ENCODE measurements at regions not wholly inside any gene's neighbourhood (a gene's known extent, or its start where the extent isn't known, plus 50 kb on each side); places are given as distances from the start of the nearest gene placed in this dataset.

DNA sequence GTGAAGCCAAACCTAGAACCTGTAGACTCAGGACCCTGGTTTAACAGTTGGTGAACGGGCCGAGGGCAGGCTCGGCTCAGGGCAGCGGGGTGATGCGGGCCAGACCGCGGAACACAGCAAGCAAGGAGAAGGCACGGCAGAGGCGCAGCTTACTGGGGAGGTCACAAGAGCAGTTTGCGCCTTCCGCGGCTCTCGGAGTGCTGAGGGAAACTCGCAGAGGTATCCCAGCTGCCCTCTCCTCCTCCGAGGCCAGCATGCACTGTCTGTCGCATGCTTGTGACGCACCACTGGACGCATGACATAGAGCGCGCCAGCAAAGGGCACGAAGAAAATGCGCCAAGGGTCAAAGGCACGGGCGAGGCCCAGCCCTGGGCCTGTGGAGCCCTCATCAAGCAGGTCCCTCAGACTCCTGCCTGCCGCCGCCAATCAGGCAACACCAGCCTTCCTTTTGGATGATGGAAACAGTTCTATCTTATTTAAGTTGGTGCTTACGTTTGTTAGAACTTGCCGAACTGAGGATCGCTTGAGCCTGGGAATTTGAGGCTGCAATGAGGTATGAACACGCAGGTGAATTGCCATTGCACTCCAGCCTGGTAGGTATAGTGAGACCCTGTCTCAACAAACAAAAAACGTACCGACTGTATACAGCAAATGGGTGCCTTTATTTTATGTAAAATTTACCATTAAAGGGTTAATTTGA is 574.3 kb upstream of the GHITM start:
- Histone ChIP-seq H3K27me3 (ENCODE audit: control insufficient read depth, insufficient read depth, low read length) (no peaks in the 10 kb centered on the region), H3K9me3 (ENCODE audit: control insufficient read depth, insufficient read depth, low read length) (peaks cover 35% of the 10 kb centered on the region), H3K4me3 (ENCODE audit: low read depth, low read length) (no peak overlapping the region), H3K27ac (ENCODE audit: low read depth, low read length) (no peak overlapping the region)
- DNase-seq (ENCODE audit: low read depth, low spot score) = no peak
- POLR2A ChIA-PET = no interaction called here
- CTCF ChIA-PET = no interaction called here
- TF ChIP-seq, protein P1, sequence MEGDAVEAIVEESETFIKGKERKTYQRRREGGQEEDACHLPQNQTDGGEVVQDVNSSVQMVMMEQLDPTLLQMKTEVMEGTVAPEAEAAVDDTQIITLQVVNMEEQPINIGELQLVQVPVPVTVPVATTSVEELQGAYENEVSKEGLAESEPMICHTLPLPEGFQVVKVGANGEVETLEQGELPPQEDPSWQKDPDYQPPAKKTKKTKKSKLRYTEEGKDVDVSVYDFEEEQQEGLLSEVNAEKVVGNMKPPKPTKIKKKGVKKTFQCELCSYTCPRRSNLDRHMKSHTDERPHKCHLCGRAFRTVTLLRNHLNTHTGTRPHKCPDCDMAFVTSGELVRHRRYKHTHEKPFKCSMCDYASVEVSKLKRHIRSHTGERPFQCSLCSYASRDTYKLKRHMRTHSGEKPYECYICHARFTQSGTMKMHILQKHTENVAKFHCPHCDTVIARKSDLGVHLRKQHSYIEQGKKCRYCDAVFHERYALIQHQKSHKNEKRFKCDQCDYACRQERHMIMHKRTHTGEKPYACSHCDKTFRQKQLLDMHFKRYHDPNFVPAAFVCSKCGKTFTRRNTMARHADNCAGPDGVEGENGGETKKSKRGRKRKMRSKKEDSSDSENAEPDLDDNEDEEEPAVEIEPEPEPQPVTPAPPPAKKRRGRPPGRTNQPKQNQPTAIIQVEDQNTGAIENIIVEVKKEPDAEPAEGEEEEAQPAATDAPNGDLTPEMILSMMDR (IDR thresholded peaks at IDR 0.05; ENCODE audit: low read depth, low read length) = no peak

- POLR2A ChIA-PET = no interaction called here
- CTCF ChIA-PET = no interaction called here
- TF ChIP-seq, protein P1 (IDR thresholded peaks at IDR 0.05; ENCODE audit: low read depth, low read length) = no peak
- no peaks in the 10 kb centered on the region for H3K27me3 ChIP-seq (ENCODE audit: control insufficient read depth, insufficient read depth, low read length)
- H3K9me3 ChIP-seq (ENCODE audit: control insufficient read depth, insufficient read depth, low read length) = no peaks in the 10 kb centered on the region
- no peak overlapping the region for H3K27ac ChIP-seq (ENCODE audit: low read depth, low read length)
- H3K4me3 ChIP-seq (ENCODE audit: low read depth, low read length) = no peak overlapping the region
- no peak for DNase-seq (ENCODE audit: low read depth, low spot score)
Observed at GRCh38 chr10:83572036-83572435, 567.3 kb upstream of the GHITM start.

GRCh38 chr10:83574770-83575169 is 564.5 kb upstream of the GHITM start:
- no peaks in the 10 kb centered on the region for H3K27me3 ChIP-seq (ENCODE audit: control insufficient read depth, insufficient read depth, low read length)
- no peak overlapping the region for H3K4me3 ChIP-seq (ENCODE audit: low read depth, low read length)
- no peak for DNase-seq (ENCODE audit: low read depth, low spot score)
- H3K9me3 ChIP-seq (ENCODE audit: control insufficient read depth, insufficient read depth, low read length) = peaks cover 7% of the 10 kb centered on the region
- TF ChIP-seq, protein P1 (IDR thresholded peaks at IDR 0.05; ENCODE audit: low read depth, low read length) = no peak
- ChIA-PET POLR2A (no interaction called here), CTCF (no interaction called here)
- H3K27ac ChIP-seq (ENCODE audit: low read depth, low read length) = no peak overlapping the region

DNA sequence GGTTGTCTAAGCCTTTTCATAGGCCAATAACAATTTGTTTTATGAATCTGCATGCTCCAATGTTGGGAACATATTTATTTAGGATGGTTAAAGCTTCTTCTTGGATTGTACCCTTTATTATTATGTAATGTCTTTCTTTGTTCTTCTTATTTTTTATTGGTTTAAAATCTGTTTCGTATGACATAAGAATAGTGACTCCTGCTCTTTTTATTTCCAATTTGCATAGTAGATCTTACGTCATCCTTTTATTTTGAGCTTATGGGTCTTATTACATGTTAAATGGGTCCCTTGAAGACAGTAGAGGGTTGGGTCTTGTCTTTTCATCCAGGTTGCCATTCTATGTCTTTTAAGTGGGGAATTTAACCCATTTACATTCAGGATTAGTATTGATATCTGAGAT is 561.9 kb upstream of the GHITM start:
- ChIA-PET POLR2A (no interaction called here), CTCF (no interaction called here)
- Histone ChIP-seq H3K27ac (ENCODE audit: low read depth, low read length) (no peak overlapping the region), H3K9me3 (ENCODE audit: control insufficient read depth, insufficient read depth, low read length) (peaks cover 21% of the 10 kb centered on the region), H3K27me3 (ENCODE audit: control insufficient read depth, insufficient read depth, low read length) (no peaks in the 10 kb centered on the region), H3K4me3 (ENCODE audit: low read depth, low read length) (no peak overlapping the region)
- DNase-seq (ENCODE audit: low read depth, low spot score) = no peak
- TF ChIP-seq, protein P1 (IDR thresholded peaks at IDR 0.05; ENCODE audit: low read depth, low read length) = no peak

GRCh38 chr10:83580373-83581012 is 558.8 kb upstream of the GHITM start:
- TF ChIP-seq, protein P1 (IDR thresholded peaks at IDR 0.05; ENCODE audit: low read depth, low read length) = no peak
- Histone ChIP-seq H3K27me3 (ENCODE audit: control insufficient read depth, insufficient read depth, low read length) (no peaks in the 10 kb centered on the region), H3K4me3 (ENCODE audit: low read depth, low read length) (no peak overlapping the region), H3K9me3 (ENCODE audit: control insufficient read depth, insufficient read depth, low read length) (peaks cover 21% of the 10 kb centered on the region), H3K27ac (ENCODE audit: low read depth, low read length) (no peak overlapping the region)
- DNase-seq (ENCODE audit: low read depth, low spot score) = no peak
- ChIA-PET CTCF (no interaction called here), POLR2A (no interaction called here)
